H1 (cell line): ENCODE measurements at regions not wholly inside any gene's neighbourhood (a gene's known extent, or its start where the extent isn't known, plus 50 kb on each side); places are given as distances from the start of the nearest gene placed in this dataset.

Source experiments
- CTCF ChIA-PET: fragments of 300-600 bp; sonication (Branson Sonifier 250); formaldehyde crosslinking; loops from one replicate; lab custom pipeline; 2021; ENCODE audit not compliant: partially characterized antibody; lab: Charles Lee
- POLR2A ChIA-PET: fragments of 300-600 bp; sonication (Branson Sonifier 250); formaldehyde crosslinking; loops from one replicate; lab custom pipeline; 2021; ENCODE audit warnings: inconsistent platforms; ENCODE audit not compliant: partially characterized antibody; lab: Charles Lee
- DNase-seq, 2 experiments: peaks; one replicate each; pipeline versions ENCODE4 v3.0.0 to v3.0.0-alpha.2; 2010 to 2022; ENCODE audit warnings: low spot score in 2 of 2, low read depth in 1 of 2, mixed read lengths in 1 of 2
- FAIRE-seq: peaks from 2 replicates; lab custom pipeline; 2011; peaks lifted over from hg19 to GRCh38; lab: Jason Lieb, UNC
- H2AFZ ChIP-seq: 2 replicates; pipeline ENCODE4 v1.8.1; 2012; ENCODE audit warnings: low read length, inconsistent platforms
- H2AK5ac ChIP-seq: 2 replicates; pipeline ENCODE4 v1.6.1; 2013; ENCODE audit warnings: low read depth, low read length
- H2BK120ac ChIP-seq: replicated peaks from 2 replicates; pipeline ENCODE3; 2013; ENCODE audit warnings: low read depth, low read length, inconsistent platforms
- H2BK12ac ChIP-seq: 2 replicates; pipeline ENCODE4 v1.6.1; 2013; ENCODE audit warnings: low read depth, low read length
- H2BK15ac ChIP-seq: 2 replicates; pipeline ENCODE4 v1.6.1; 2013; ENCODE audit warnings: low read length
- H2BK20ac ChIP-seq: 2 replicates; pipeline ENCODE4 v1.6.1; 2013; ENCODE audit warnings: low read length
- H2BK5ac ChIP-seq: 2 replicates; pipeline ENCODE4 v1.6.1; 2013; ENCODE audit warnings: low read depth, low read length
- H3K14ac ChIP-seq: 2 replicates; pipeline ENCODE4 v1.6.1; 2013; ENCODE audit warnings: inconsistent platforms; ENCODE audit not compliant: insufficient read length
- H3K18ac ChIP-seq: 2 replicates; pipeline ENCODE4 v1.6.1; 2013; ENCODE audit warnings: low read length; ENCODE audit errors: extremely low read depth
- H3K23ac ChIP-seq: 2 replicates; pipeline ENCODE4 v1.6.1; 2013; ENCODE audit warnings: inconsistent platforms; ENCODE audit not compliant: insufficient read length
- H3K23me2 ChIP-seq: 2 replicates; pipeline ENCODE4 v1.6.1; 2013; ENCODE audit warnings: low read depth, low read length
- H3K27ac ChIP-seq: 2 replicates; pipeline ENCODE4 v1.6.1; 2011; ENCODE audit warnings: low read depth, low read length, inconsistent platforms
- H3K27me3 ChIP-seq, 4 experiments: replicated peaks in 1 of 4; 1 replicate in 1 of 4; 2 replicates in 3 of 4; pipeline versions ENCODE4 v1.6.1 to v1.8.1; 2011 to 2013; ENCODE audit warnings: low read length in 3 of 4, mild to moderate bottlenecking in 3 of 4, inconsistent platforms in 2 of 4, mixed read lengths in 2 of 4, moderate library complexity in 1 of 4; ENCODE audit not compliant: control insufficient read depth in 3 of 4, insufficient read depth in 3 of 4; ENCODE audit errors: extremely low read depth in 1 of 4
- H3K36me3 ChIP-seq, 4 experiments: 2 replicates each; pipeline versions ENCODE4 v1.6.1 to v1.8.1; 2011 to 2013; ENCODE audit warnings: mild to moderate bottlenecking in 4 of 4, low read length in 3 of 4, moderate library complexity in 2 of 4, control low read depth in 1 of 4, inconsistent platforms in 1 of 4; ENCODE audit not compliant: insufficient read depth in 4 of 4, control insufficient read depth in 2 of 4
- H3K4ac ChIP-seq: replicated peaks from 2 replicates; pipeline ENCODE3; 2013; ENCODE audit warnings: low read length, low read depth, mixed read lengths, inconsistent platforms; ENCODE audit not compliant: insufficient read length
- H3K4me1 ChIP-seq, 4 experiments: replicated peaks in 1 of 4; 1 replicate in 1 of 4; 2 replicates in 3 of 4; pipeline versions ENCODE4 v1.6.1 to v1.8.1; 2011 to 2013; ENCODE audit warnings: low read length in 3 of 4, inconsistent platforms in 2 of 4, mixed read lengths in 1 of 4; ENCODE audit not compliant: insufficient read depth in 4 of 4, control insufficient read depth in 3 of 4
- H3K4me2 ChIP-seq, 2 experiments: 2 replicates each; pipeline versions ENCODE4 v1.6.1 to v1.8.1; 2011 to 2013; ENCODE audit warnings: low read depth in 2 of 2, low read length in 2 of 2, control low read depth in 1 of 2, inconsistent platforms in 1 of 2, mild to moderate bottlenecking in 1 of 2; ENCODE audit not compliant: insufficient read depth in 1 of 2
- H3K4me3 ChIP-seq, 4 experiments: fragments of 200-600, 300-600 bp in 1 of 4; sonication (generic), shearing (Covaris generic), sonication (Bioruptor Twin) in 1 of 4; 2 replicates each; pipeline versions ENCODE4 v1.5.1 to v1.8.1; 2011 to 2016; ENCODE audit warnings: low read length in 4 of 4, low read depth in 3 of 4, control low read depth in 2 of 4, inconsistent platforms in 2 of 4, mild to moderate bottlenecking in 2 of 4, mixed read lengths in 1 of 4, moderate library complexity in 1 of 4; ENCODE audit not compliant: insufficient read depth in 2 of 4; ENCODE audit errors: extremely low read depth in 1 of 4
- H3K56ac ChIP-seq: replicated peaks from 2 replicates; pipeline ENCODE3; 2013; ENCODE audit warnings: low read depth, mild to moderate bottlenecking, mixed read lengths, low read length, inconsistent platforms; ENCODE audit not compliant: insufficient read length
- H3K79me1 ChIP-seq: 2 replicates; pipeline ENCODE4 v1.6.1; 2013; ENCODE audit warnings: low read depth, low read length, control low read depth
- H3K79me2 ChIP-seq, 2 experiments: 2 replicates each; pipeline versions ENCODE4 v1.6.1 to v1.8.1; 2012 to 2013; ENCODE audit warnings: low read length in 2 of 2, mild to moderate bottlenecking in 2 of 2, inconsistent platforms in 1 of 2; ENCODE audit not compliant: insufficient read depth in 2 of 2, control insufficient read depth in 1 of 2
- H3K9ac ChIP-seq, 4 experiments: replicated peaks in 1 of 4; 1 replicate in 1 of 4; 2 replicates in 3 of 4; pipeline versions ENCODE4 v1.6.1 to v1.8.1; 2011 to 2013; ENCODE audit warnings: low read depth in 3 of 4, low read length in 3 of 4, control low read depth in 2 of 4, mild to moderate bottlenecking in 2 of 4, moderate library complexity in 2 of 4, inconsistent platforms in 1 of 4; ENCODE audit errors: extremely low read depth in 1 of 4
- H3K9me3 ChIP-seq, 2 experiments: 2 replicates each; pipeline versions ENCODE4 v1.6.1 to v1.8.1; 2012 to 2013; ENCODE audit warnings: mild to moderate bottlenecking in 2 of 2, moderate library complexity in 2 of 2, control low read depth in 1 of 2, inconsistent platforms in 1 of 2, low read depth in 1 of 2, low read length in 1 of 2, mixed read lengths in 1 of 2; ENCODE audit not compliant: insufficient read depth in 2 of 2
- H4K20me1 ChIP-seq, 2 experiments: replicated peaks in 1 of 2; 2 replicates each; pipeline versions ENCODE3 to v1.8.1; 2011 to 2013; ENCODE audit warnings: inconsistent platforms in 2 of 2, low read length in 2 of 2, mild to moderate bottlenecking in 1 of 2; ENCODE audit not compliant: insufficient read depth in 2 of 2, control insufficient read depth in 1 of 2
- H4K5ac ChIP-seq: 2 replicates; pipeline ENCODE4 v1.6.1; 2013; ENCODE audit warnings: low read length, low read depth, mixed read lengths, inconsistent platforms; ENCODE audit not compliant: insufficient read length
- H4K8ac ChIP-seq: 2 replicates; pipeline ENCODE4 v1.8.0; 2013; ENCODE audit warnings: mild to moderate bottlenecking, moderate library complexity, low read length, inconsistent platforms; ENCODE audit not compliant: insufficient read depth; ENCODE audit errors: extremely low read depth
- H4K91ac ChIP-seq: replicated peaks from 2 replicates; pipeline ENCODE3; 2013; ENCODE audit warnings: low read length, mixed read lengths, inconsistent platforms; ENCODE audit not compliant: insufficient read length
- FOSL1 ChIP-seq: IDR thresholded peaks from 2 replicates; pipeline ENCODE4 v1.6.1; 2011; ENCODE audit warnings: mild to moderate bottlenecking, low read depth, low read length, moderate library complexity; ENCODE audit not compliant: insufficient read depth
- GABPA ChIP-seq: IDR thresholded peaks from 2 replicates; pipeline ENCODE4 v1.6.1; 2011; ENCODE audit warnings: mild to moderate bottlenecking, low read length, moderate library complexity, borderline replicate concordance; ENCODE audit not compliant: insufficient read depth
- HDAC2 ChIP-seq, 2 experiments: fragments of 300-600 bp in 1 of 2; sonication (generic) in 1 of 2; IDR thresholded peaks; 2 replicates each; pipeline ENCODE4 v1.6.1; 2011 to 2012; ENCODE audit warnings: low read depth in 2 of 2, low read length in 2 of 2, mild to moderate bottlenecking in 2 of 2, moderate library complexity in 2 of 2, borderline replicate concordance in 1 of 2, inconsistent platforms in 1 of 2
- KDM4A ChIP-seq: IDR thresholded peaks from one replicate; pipeline ENCODE4 v1.7.1; 2012; ENCODE audit warnings: low read depth, mild to moderate bottlenecking, moderate library complexity, low read length, inconsistent platforms; ENCODE audit not compliant: severe bottlenecking
- KDM5A ChIP-seq: fragments of 200-600 bp; IDR thresholded peaks from 2 replicates; pipeline ENCODE4 v1.7.1; 2012; ENCODE audit warnings: mild to moderate bottlenecking, low read length, inconsistent platforms, mixed read lengths
- MAFK ChIP-seq: IDR thresholded peaks from 2 replicates; pipeline ENCODE4 v1.6.1; 2012; ENCODE audit warnings: low read depth, mild to moderate bottlenecking, improper control_type of control experiment, low read length
- POLR2AphosphoS5 ChIP-seq: IDR thresholded peaks from 2 replicates; pipeline ENCODE4 v1.6.1; 2011; ENCODE audit warnings: low read depth, low read length
- RAD21 ChIP-seq, 2 experiments: IDR thresholded peaks in 1 of 2; conservative IDR thresholded peaks in 1 of 2; 2 replicates each; pipeline ENCODE4 v1.6.1; 2011; ENCODE audit warnings: low read depth in 2 of 2, low read length in 2 of 2, improper control_type of control experiment in 1 of 2, inconsistent platforms in 1 of 2, mild to moderate bottlenecking in 1 of 2, moderate library complexity in 1 of 2
- RBBP5 ChIP-seq: IDR thresholded peaks from 2 replicates; pipeline ENCODE4 v1.7.1; 2012; ENCODE audit warnings: low read depth, mild to moderate bottlenecking, inconsistent platforms, low read length, moderate library complexity, borderline replicate concordance
- ZNF274 ChIP-seq: IDR thresholded peaks from 2 replicates; pipeline ENCODE4 v1.7.0; 2012; ENCODE audit warnings: low read length, borderline replicate concordance; ENCODE audit errors: extremely low read depth
- WGBS, 2 experiments: shearing (Covaris generic) in 1 of 2; methylation state at CpG; one replicate each; pipeline versions ENCODE4 v1.1.6 to v1.1.7; 2013 to 2015; ENCODE audit warnings: low lambda C conversion rate in 2 of 2, mixed read lengths in 2 of 2, inconsistent platforms in 1 of 2, low coverage in 1 of 2, missing lambda C conversion rate in 1 of 2; ENCODE audit not compliant: insufficient replicate concordance in 2 of 2, insufficient coverage in 1 of 2, insufficient read length in 1 of 2; ENCODE audit errors: extremely low coverage in 1 of 2, missing lambda C conversion rate in 1 of 2; 5-methylcytosine and 5-hydroxymethylcytosine counted together
- TF ChIP-seq, protein P1 (sequence below), 3 experiments: IDR thresholded peaks; 1 replicate in 2 of 3; 2 replicates in 1 of 3; pipeline versions ENCODE4 v1.5.1 to v1.6.1; 2011; ENCODE audit warnings: low read length in 3 of 3, mild to moderate bottlenecking in 3 of 3, inconsistent platforms in 2 of 3, low read depth in 1 of 3, moderate library complexity in 1 of 3; ENCODE audit not compliant: insufficient read depth in 1 of 3; ENCODE audit errors: control extremely low read depth in 1 of 3

DNA sequence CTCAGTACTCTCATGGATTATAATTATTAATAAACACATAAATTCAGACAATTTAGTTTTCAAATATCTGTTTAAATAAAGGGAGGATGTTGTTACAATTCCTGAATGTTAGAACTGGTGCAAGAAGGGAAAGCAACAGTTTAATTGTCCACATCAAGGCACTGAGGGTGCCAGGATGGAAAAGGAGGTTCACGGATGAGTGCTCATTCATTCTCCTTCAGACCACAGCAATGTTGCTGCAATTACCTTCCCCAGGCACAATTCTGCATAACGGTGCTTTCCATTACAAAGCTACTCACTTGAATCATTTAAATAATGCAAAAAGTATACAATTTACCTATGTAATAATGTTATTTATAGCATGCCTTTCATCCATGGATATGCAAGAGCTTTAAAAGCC lies 52.3 kb upstream of the COG2 start:
- WGBS, 2 experiments: 18% methylated on average over 2 of the region's 2 CpGs; no CpG with 5 or more reads in 1 of the 2 experiments
- no peak overlapping the region for H2BK15ac ChIP-seq
- H2AK5ac ChIP-seq: no peak overlapping the region
- no peak overlapping the region for H2BK120ac ChIP-seq
- H3K4me3 ChIP-seq: no peak overlapping the region
- H2BK20ac ChIP-seq: no peak overlapping the region
- H3K14ac ChIP-seq: no peak overlapping the region
- no peak for FAIRE-seq
- H3K56ac ChIP-seq: no peak overlapping the region
- H4K5ac ChIP-seq: no peak overlapping the region
- no peaks in the 10 kb centered on the region for H3K27me3 ChIP-seq
- H3K4ac ChIP-seq: no peak overlapping the region
- H2BK5ac ChIP-seq: no peak overlapping the region
- no peaks in the 10 kb centered on the region for H3K79me2 ChIP-seq
- H3K9ac ChIP-seq: no peak overlapping the region
- H3K79me1 ChIP-seq: no peaks in the 10 kb centered on the region
- POLR2A ChIA-PET: no interaction called here
- no peak overlapping the region for H2AFZ ChIP-seq
- H3K4me1 ChIP-seq: no peaks in the 10 kb centered on the region
- no peak overlapping the region for H3K4me2 ChIP-seq
- H2BK12ac ChIP-seq: no peak overlapping the region
- H3K9me3 ChIP-seq: no peaks in the 10 kb centered on the region; a peak in 1 of 4 replicates
- H3K27ac ChIP-seq: no peak overlapping the region
- DNase-seq: no peak
- CTCF ChIA-PET: interaction anchor here (1.3 to 4.5 kb wide), 2 partner anchors 9 to 52 kb away, joined by 3 to 22 read pairs; no protein-coding TSS in a partner anchor
- no peak overlapping the region for H4K91ac ChIP-seq
- peaks cover 0 to 1% of the 10 kb centered on the region in 2 experiments for H4K20me1 ChIP-seq
- no peak overlapping the region for H4K8ac ChIP-seq
- peaks cover 7% of the 10 kb centered on the region; the same call in 1 of the 2 replicates for H3K23me2 ChIP-seq
- no peak overlapping the region for H3K18ac ChIP-seq
- H3K23ac ChIP-seq: no peak overlapping the region
- H3K36me3 ChIP-seq: no peaks in the 10 kb centered on the region
- TF ChIP-seq RBBP5 (no peak), HDAC2 (IDR thresholded peaks at IDR 0.05; ENCODE audit: borderline replicate concordance in 1 of 2, low read depth in 2 of 2, low read length in 2 of 2) (no peak), MAFK (no peak), FOSL1 (no peak), ZNF274 (no peak), KDM4A (no peak), GABPA (no peak), POLR2AphosphoS5 (no peak), RAD21 (IDR thresholded peaks at IDR 0.05 in 1 of 2, conservative IDR thresholded peaks at IDR 0.05 in 1 of 2; ENCODE audit: low read depth in 2 of 2, low read length in 2 of 2) (no peak), KDM5A (no peak)
- TF ChIP-seq, protein P1, sequence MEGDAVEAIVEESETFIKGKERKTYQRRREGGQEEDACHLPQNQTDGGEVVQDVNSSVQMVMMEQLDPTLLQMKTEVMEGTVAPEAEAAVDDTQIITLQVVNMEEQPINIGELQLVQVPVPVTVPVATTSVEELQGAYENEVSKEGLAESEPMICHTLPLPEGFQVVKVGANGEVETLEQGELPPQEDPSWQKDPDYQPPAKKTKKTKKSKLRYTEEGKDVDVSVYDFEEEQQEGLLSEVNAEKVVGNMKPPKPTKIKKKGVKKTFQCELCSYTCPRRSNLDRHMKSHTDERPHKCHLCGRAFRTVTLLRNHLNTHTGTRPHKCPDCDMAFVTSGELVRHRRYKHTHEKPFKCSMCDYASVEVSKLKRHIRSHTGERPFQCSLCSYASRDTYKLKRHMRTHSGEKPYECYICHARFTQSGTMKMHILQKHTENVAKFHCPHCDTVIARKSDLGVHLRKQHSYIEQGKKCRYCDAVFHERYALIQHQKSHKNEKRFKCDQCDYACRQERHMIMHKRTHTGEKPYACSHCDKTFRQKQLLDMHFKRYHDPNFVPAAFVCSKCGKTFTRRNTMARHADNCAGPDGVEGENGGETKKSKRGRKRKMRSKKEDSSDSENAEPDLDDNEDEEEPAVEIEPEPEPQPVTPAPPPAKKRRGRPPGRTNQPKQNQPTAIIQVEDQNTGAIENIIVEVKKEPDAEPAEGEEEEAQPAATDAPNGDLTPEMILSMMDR (IDR thresholded peaks at IDR 0.05; ENCODE audit: control extremely low read depth in 1 of 3, insufficient read depth in 1 of 3, low read depth in 1 of 3, low read length in 3 of 3): no peak
